HEK293 (cell line): ENCODE measurements at regions not wholly inside any gene's neighbourhood (a gene's known extent, or its start where the extent isn't known, plus 50 kb on each side); places are given as distances from the start of the nearest gene placed in this dataset.

Experiments
- AEBP2 ChIP-seq: fragments of 450-650 bp; formaldehyde crosslinking; IDR thresholded peaks from 2 replicates; pipeline ENCODE4 v1.5.1; 2016; ENCODE audit warnings: missing biosample characterization, missing genetic modification characterization, borderline replicate concordance
- PBX3 ChIP-seq: sonication (generic); formaldehyde crosslinking; IDR thresholded peaks from 2 replicates; pipeline ENCODE4 v1.8.1; 2022; ENCODE audit warnings: mild to moderate bottlenecking, moderate library complexity, missing genetic modification reagents
- SCRT1 ChIP-seq: fragments of 450-650 bp; formaldehyde crosslinking; IDR thresholded peaks from 2 replicates; pipeline ENCODE4 v1.5.1; 2016; ENCODE audit warnings: missing biosample characterization, missing genetic modification characterization, borderline replicate concordance
- SP2 ChIP-seq: fragments of 450-650 bp; formaldehyde crosslinking; IDR thresholded peaks from 2 replicates; pipeline ENCODE4 v1.5.1; 2016; ENCODE audit warnings: missing biosample characterization, missing genetic modification characterization
- YY1 ChIP-seq: fragments of 450-650 bp; formaldehyde crosslinking; IDR thresholded peaks from 2 replicates; pipeline ENCODE4 v1.5.1; 2018; ENCODE audit warnings: missing biosample characterization, missing genetic modification characterization
- ZNF18 ChIP-seq: fragments of 450-650 bp; formaldehyde crosslinking; IDR thresholded peaks from 2 replicates; pipeline ENCODE4 v1.5.1; 2016; ENCODE audit warnings: missing biosample characterization, missing genetic modification characterization
- ZNF416 ChIP-seq: fragments of 450-650 bp; formaldehyde crosslinking; IDR thresholded peaks from 2 replicates; pipeline ENCODE4 v1.5.1; 2016; ENCODE audit warnings: missing biosample characterization, missing genetic modification characterization
- ZNF501 ChIP-seq: fragments of 450-650 bp; formaldehyde crosslinking; IDR thresholded peaks from 2 replicates; pipeline ENCODE4 v1.5.1; 2016; ENCODE audit warnings: missing biosample characterization, missing genetic modification characterization
- TF ChIP-seq, protein P1 (sequence below): fragments of 450-650 bp; formaldehyde crosslinking; IDR thresholded peaks from 2 replicates; pipeline ENCODE4 v1.5.1; 2016; ENCODE audit warnings: missing biosample characterization, missing genetic modification characterization

DNA sequence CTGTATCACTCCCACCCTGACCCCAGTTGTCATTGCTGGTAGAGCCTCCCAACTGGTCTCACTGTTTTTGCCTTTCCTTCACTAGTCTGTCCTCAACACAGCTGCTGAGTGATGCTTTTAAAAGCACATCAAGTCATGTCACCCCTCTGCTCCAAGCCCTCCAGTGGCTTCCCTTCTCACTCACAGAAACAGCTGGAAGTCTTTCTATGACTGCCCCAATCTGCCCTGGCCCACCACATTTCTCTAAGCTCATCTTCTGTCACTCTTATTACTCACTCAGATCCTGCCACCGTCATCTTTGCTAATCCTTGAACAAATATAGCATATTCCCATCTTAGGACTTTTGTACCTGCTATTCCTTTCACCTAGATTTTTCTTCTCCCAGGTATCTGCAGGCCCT is 242.6 kb upstream of the RBBP8 start:
- TF ChIP-seq SP2 (tag by site-specific recombination), result no peak
- TF ChIP-seq ZNF416 (tag by site-specific recombination), result no peak
- no peak for TF ChIP-seq SCRT1 (tag by site-specific recombination)
- TF ChIP-seq PBX3 (CRISPR knock-in tag), result no peak
- no peak for TF ChIP-seq ZNF501
- no peak for TF ChIP-seq AEBP2 (tag by site-specific recombination)
- TF ChIP-seq YY1 (tag by site-specific recombination), result no peak
- TF ChIP-seq ZNF18 (tag by site-specific recombination), result no peak
- TF ChIP-seq, protein P1, sequence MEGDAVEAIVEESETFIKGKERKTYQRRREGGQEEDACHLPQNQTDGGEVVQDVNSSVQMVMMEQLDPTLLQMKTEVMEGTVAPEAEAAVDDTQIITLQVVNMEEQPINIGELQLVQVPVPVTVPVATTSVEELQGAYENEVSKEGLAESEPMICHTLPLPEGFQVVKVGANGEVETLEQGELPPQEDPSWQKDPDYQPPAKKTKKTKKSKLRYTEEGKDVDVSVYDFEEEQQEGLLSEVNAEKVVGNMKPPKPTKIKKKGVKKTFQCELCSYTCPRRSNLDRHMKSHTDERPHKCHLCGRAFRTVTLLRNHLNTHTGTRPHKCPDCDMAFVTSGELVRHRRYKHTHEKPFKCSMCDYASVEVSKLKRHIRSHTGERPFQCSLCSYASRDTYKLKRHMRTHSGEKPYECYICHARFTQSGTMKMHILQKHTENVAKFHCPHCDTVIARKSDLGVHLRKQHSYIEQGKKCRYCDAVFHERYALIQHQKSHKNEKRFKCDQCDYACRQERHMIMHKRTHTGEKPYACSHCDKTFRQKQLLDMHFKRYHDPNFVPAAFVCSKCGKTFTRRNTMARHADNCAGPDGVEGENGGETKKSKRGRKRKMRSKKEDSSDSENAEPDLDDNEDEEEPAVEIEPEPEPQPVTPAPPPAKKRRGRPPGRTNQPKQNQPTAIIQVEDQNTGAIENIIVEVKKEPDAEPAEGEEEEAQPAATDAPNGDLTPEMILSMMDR (tag by site-specific recombination), result no peak
